ENCODE measurements at regions not wholly inside any gene's neighbourhood (a gene's known extent, or its start where the extent isn't known, plus 50 kb on each side); places are given as distances from the start of the nearest gene placed in this dataset.

GRCh38 chr15:77821188-77821958 is 188.7 kb upstream of the LINGO1 start:
- no peak for DNase-seq (ENCODE audit: low spot score)

- no peak for DNase-seq (ENCODE audit: low spot score)
Measured at GRCh38 chr15:77819851-77820728, 187.4 kb upstream of the LINGO1 start.

- no peak for DNase-seq (ENCODE audit: low spot score)
Measured at GRCh38 chr15:77819048-77819850, 186.5 kb upstream of the LINGO1 start.

GRCh38 chr15:77818484-77819047 is 185.9 kb upstream of the LINGO1 start:
- DNase-seq (ENCODE audit: low spot score): no peak

GRCh38 chr15:77817434-77817833 is 184.7 kb upstream of the LINGO1 start:
- DNase-seq (ENCODE audit: low spot score): no peak

GRCh38 chr15:77816983-77817382 is 184.3 kb upstream of the LINGO1 start:
- no peak for DNase-seq (ENCODE audit: low spot score)

- DNase-seq (ENCODE audit: low spot score): no peak
Measured at GRCh38 chr15:77815015-77815414, 182.3 kb upstream of the LINGO1 start.

GRCh38 chr15:77812664-77813063 is 180.0 kb upstream of the LINGO1 start:
- DNase-seq (ENCODE audit: low spot score): no peak

GRCh38 chr15:77811270-77811669 is 178.6 kb upstream of the LINGO1 start:
- DNase-seq (ENCODE audit: low spot score): no peak

GRCh38 chr15:77810130-77810571 is 177.4 kb upstream of the LINGO1 start:
- DNase-seq (ENCODE audit: low spot score): no peak

- no peak for DNase-seq (ENCODE audit: low spot score)
Measured at GRCh38 chr15:77808581-77809177, 176.0 kb upstream of the LINGO1 start.

GRCh38 chr15:77808075-77808474 is 175.4 kb upstream of the LINGO1 start:
- no peak for DNase-seq (ENCODE audit: low spot score)

- no peak for DNase-seq (ENCODE audit: low spot score)
Measured at GRCh38 chr15:77807611-77808010, 174.9 kb upstream of the LINGO1 start.

- no peak for DNase-seq (ENCODE audit: low spot score)
Measured at GRCh38 chr15:77807115-77807514, 174.4 kb upstream of the LINGO1 start.

- DNase-seq (ENCODE audit: low spot score): no peak
Measured at GRCh38 chr15:77804210-77804609, 171.5 kb upstream of the LINGO1 start.

- DNase-seq (ENCODE audit: low spot score): no peak
Measured at GRCh38 chr15:77803487-77803886, 170.8 kb upstream of the LINGO1 start.

- DNase-seq (ENCODE audit: low spot score): no peak
Measured at GRCh38 chr15:77800305-77800704, 167.6 kb upstream of the LINGO1 start.

GRCh38 chr15:77798847-77799246 is 166.1 kb upstream of the LINGO1 start:
- DNase-seq (ENCODE audit: low spot score): no peak

GRCh38 chr15:77798151-77798835 is 165.6 kb upstream of the LINGO1 start:
- no peak for DNase-seq (ENCODE audit: low spot score)

- no peak for DNase-seq (ENCODE audit: low spot score)
Measured at GRCh38 chr15:77797270-77797669, 164.6 kb upstream of the LINGO1 start.
